HG03558 (cell line): ENCODE measurements at regions not wholly inside any gene's neighbourhood (a gene's known extent, or its start where the extent isn't known, plus 50 kb on each side); places are given as distances from the start of the nearest gene placed in this dataset.
"Not testable (repeated sequence)": the region's sequence is repeated elsewhere in the genome, so short reads cannot be mapped to it uniquely, and the experiment has no call there.

Experiments used
- ATAC-seq: cut with Tn5 transposase; IDR thresholded peaks from one replicate; pipeline ENCODE4 v1.9.1; 2021; ENCODE audit warnings: moderate number of reproducible peaks; ENCODE audit not compliant: unreplicated experiment; ENCODE audit errors: extremely low read depth

DNA sequence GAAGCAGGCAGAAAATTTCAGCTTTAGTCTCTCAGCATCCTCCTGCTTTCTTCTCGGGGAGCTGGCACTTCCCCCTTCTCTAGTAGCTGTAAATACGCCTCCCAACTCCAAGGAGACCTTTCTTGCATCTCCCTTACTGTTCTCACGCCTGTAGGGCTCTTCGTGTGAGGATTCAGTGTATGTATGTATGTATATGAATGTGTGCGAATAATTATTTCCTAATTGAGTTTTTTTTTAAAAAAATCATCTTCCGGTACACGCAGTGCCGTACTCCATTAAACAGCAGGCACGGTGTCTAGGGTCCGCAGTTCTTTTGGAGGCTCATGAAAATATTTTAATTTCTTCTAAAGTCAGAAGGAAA, 85.4 kb downstream of the HFE start:
- no peak for ATAC-seq

DNA sequence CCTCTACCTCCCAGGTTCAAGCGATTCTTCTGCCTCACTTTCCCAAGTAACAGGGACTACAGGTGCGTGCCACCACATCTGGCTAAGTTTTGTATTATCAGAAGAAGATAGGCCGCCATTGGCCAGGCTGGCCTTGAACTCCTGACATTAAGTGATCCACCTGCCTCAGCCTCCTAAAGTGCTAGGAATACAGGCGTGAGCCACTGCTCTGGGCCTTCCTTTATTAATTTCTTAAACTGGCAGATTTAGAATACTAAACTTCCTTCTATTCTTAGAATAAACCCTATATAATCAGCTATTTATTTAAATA, 86.6 kb downstream of the HFE start:
- ATAC-seq: no peak

- ATAC-seq: no peak
Measured at GRCh38 chr6:26175033-26175427, 87.8 kb downstream of the HFE start.

DNA sequence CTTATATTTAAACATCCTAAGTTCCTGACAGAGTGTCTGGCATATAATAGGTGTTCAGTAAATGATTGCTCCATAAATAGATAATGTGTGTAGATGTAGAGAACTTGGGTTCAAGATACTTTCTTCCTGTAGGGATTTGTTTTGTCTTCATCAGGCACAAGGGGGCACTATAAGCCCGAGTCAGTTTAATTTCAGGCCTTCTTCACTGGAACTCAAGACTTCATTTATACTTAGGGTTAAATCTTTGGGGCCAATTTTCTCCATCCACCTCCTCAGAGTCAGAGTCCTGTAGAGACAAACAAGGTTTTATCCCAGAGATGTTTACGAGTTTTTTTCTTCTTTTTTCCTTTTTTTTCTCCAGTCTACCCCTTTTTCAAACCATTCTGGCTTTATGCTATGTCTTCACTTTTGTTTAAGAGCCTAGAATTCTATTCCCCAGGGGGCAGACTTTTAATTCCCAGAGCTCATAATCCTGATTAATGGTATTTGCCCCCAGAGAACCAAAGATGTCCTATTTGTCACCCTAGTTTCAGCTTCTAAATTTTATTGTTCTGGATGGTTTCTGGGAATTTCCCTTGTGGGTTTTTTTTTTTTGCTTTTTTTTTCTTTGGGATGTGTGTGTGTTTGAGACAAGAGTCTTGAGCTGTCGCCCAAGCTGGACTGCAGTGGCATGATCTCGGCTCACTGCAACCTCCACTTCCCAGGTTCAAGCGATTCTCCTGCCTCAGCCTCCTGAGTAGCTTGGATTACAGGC, 88.4 kb downstream of the HFE start:
- no peak for ATAC-seq

DNA sequence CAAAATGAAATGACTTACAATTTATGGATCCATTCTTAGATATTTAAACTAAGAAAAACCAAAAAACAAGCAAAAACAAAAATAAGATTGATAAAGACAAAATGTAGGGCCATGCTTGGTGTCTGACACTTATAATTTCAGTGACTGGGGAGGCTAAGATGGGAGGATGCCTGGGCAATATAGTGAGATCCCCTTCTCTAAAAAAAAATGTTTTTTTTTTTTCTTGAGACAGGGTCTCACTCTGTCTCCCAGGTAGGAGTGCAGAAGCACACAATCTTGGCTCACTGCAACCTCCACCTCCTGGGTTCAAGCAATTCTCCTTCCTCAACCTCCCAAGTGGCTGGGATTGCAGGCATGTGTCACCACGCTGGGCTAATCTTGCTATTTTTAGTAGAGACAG, 92.4 kb downstream of the HFE start:
- no peak for ATAC-seq

GRCh38 chr6:26180346-26180745, 93.1 kb downstream of the HFE start:
- ATAC-seq: no peak

GRCh38 chr6:26183237-26183580, 96.0 kb downstream of the HFE start:
- ATAC-seq: no peak

DNA sequence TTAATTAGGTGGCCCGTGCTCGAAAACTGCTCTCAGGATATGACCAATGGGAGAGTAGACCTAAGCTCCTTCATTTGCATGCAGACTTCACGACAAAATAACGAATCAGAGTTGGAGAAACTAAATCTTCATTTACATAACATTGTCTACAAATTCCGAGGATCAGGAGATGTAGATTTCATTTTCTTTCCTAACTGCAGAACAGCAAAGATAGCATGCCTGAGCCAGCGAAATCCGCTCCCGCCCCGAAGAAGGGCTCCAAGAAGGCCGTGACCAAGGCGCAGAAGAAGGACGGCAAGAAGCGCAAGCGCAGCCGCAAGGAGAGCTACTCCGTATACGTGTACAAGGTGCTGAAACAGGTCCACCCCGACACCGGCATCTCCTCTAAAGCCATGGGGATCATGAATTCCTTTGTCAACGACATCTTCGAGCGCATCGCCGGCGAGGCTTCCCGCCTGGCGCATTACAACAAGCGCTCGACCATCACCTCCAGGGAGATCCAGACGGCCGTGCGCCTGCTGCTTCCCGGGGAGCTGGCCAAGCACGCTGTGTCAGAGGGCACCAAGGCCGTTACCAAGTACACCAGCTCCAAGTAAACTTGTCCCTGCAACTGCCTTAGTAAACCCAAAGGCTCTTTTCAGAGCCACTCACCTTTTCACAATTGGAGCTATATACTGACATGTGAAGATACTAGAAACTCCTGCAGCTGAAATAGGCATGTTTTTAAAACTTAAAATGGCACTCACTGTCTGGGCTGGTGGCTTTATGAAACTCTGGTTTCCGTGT, 96.5 kb downstream of the HFE start:
- ATAC-seq: no peak

GRCh38 chr6:26184367-26184891, 97.2 kb downstream of the HFE start:
- ATAC-seq: no peak

DNA sequence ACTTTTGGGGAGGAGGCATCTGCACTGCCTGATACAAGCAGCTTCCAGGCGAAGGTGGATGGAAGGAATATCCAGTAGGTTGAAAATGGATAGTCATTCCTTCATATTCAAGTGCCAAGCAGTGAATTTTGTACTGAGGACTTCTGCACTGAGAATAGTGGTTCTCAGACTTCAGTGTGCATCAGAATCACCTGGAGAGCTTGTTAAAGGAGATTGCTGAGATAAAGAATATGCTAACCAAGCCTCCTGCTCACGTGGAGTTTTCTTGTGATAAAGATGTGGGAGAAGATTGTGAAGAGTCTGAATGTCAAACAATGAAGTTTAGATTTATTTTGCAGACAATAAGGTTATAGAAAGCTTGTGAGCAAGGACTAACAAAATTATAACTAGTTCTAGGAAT, 97.8 kb downstream of the HFE start:
- no peak for ATAC-seq

GRCh38 chr6:26185802-26186201, 98.6 kb downstream of the HFE start:
- no peak for ATAC-seq

DNA sequence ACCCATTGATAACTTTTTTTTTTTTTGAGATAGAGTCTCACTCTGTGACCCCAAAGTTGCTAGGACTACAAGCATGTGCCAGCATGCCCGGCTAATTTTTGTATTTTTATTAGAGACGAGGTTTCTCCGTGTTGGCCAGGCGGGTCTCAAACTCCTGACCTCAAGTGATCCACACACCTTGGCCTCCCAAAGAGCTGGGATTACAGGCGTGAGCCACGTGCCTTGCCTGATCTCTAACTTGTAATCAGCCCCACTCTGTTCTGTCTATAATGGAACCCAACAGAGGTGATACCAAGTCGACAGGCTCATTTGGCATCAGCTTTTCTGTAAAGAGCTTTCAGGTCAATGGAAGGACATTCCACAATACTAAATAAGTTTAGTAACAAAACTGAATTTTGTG, 99.4 kb downstream of the HFE start:
- ATAC-seq: no peak

- ATAC-seq: no peak
Measured at GRCh38 chr6:26187292-26187691, 100.1 kb downstream of the HFE start.

GRCh38 chr6:26187981-26188635, 100.9 kb downstream of the HFE start:
- ATAC-seq: no peak

- not testable (repeated sequence) for ATAC-seq
Measured at GRCh38 chr6:26191512-26191911, 104.3 kb downstream of the HFE start.

DNA sequence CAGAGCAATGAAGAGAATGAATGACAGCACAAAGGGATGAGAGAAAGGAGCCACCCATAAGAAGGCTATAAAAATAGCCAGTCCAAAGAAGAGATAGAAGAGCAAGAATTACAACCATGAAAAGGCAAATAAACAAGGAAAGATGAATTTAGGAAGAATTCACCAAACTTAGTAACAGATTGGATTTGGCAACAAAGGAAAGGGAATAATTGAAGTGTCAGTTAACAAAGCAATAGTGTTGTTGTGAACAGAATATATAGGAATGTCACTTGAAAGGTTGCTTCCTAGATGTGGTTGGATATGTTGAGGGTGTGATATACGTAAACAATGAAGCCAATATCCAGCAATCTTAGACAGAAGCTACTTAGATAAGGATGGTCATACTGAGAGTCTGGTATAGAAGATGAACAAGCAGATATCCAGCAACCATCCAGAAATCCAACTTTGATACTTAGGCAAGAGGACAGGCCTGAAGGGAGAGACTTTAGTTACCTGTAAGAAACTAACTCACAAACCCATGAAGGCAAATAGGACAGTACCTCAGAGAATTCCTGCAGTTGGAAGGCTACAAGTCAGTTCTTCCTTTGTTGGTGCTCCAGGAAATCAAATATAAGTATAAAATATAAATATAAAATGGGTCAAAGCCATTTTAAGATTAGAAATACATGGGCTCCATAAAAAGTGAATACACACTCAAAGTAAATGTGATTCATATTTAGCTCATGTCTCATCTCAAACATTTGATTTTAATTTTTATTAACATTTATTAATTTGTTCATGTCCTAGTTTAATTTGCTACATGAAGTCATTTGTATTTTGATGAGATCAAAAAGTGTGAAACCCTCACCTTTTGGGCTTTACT, 106.5 kb downstream of the HFE start:
- no peak for ATAC-seq

DNA sequence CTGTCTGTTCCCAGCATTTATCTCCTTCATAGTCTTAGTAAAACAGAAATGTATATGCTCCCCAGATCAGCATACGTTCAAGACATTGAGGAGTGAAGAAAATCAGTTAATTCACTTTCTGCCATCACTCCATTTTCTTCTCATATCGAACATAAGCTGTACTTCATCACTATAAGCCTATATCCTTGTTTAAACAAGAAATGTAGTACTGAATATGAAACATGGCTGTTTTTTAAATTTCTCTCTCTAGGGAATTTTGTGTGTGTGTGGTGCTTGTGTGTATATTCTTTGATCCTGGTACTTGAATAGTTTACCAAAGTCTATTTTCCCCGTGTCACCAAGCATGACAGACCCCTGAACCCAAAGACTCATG, 107.1 kb downstream of the HFE start:
- no peak for ATAC-seq

DNA sequence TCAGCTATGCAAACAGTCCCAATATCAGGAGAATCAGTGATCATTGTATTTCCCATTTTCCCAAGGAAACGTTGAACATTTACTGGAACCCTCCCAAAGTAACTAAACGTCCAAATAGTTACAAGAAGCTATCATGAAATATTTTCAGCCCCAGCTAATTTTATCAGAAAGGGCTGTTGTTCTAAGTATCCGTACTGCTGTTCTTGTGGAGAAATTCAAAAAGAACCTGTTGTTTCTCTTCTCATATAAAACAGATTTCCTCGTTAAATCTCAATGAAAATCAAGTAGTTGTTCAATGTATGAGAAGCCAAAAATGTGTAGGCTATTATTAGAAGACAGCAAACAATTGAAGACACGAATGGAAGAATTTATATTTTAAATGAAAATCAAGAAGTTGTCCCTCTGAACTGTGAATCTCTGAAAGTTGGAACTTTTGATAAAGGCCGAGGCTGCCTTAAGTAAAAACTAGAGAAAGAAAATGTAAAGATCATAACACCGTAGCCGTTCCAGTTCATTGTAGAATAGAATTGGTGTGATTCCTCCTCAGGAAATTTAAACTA, 107.7 kb downstream of the HFE start:
- no peak for ATAC-seq

- ATAC-seq: no peak
Measured at GRCh38 chr6:26195376-26195923, 108.2 kb downstream of the HFE start.
